NB4 (cell line): ENCODE measurements at regions not wholly inside any gene's neighbourhood (a gene's known extent, or its start where the extent isn't known, plus 50 kb on each side); places are given as distances from the start of the nearest gene placed in this dataset.

Source experiments
- DNase-seq: peaks from one replicate; pipeline ENCODE4 v3.0.0; 2010; ENCODE audit warnings: low read depth
- H3K4me3 ChIP-seq: one replicate; pipeline ENCODE4 v1.5.1; 2011; ENCODE audit warnings: mild to moderate bottlenecking, low read depth, low read length, moderate library complexity
- CTCF ChIP-seq: IDR thresholded peaks from one replicate; pipeline ENCODE4 v1.5.1; 2012; ENCODE audit warnings: low read depth, low read length
- MAX ChIP-seq: IDR thresholded peaks from 2 replicates; pipeline ENCODE4 v1.6.1; 2011; ENCODE audit warnings: low read depth, low read length
- MYC ChIP-seq: IDR thresholded peaks from 2 replicates; pipeline ENCODE4 v1.6.1; 2011; ENCODE audit warnings: low read depth, low read length
- POLR2A ChIP-seq: IDR thresholded peaks from 2 replicates; pipeline ENCODE4 v1.6.1; 2011; ENCODE audit warnings: mild to moderate bottlenecking; ENCODE audit not compliant: insufficient read length; ENCODE audit errors: extremely low read depth

GRCh38 chr7:110027385-110027784 lies 1063.5 kb upstream of the LRRN3 start:
- TF ChIP-seq CTCF, result no peak
- no peak for TF ChIP-seq MYC
- TF ChIP-seq MAX, result no peak
- no peak for TF ChIP-seq POLR2A
- H3K4me3 ChIP-seq, result no peak overlapping the region
- DNase-seq, result no peak

- DNase-seq, result no peak
- TF ChIP-seq POLR2A, result no peak
- TF ChIP-seq CTCF, result no peak
- no peak for TF ChIP-seq MAX
- TF ChIP-seq MYC, result no peak
- H3K4me3 ChIP-seq, result no peak overlapping the region
These were observed 1047.4 kb upstream of the LRRN3 start for GRCh38 chr7:110043519-110043918.

GRCh38 chr7:110050785-110051184 lies 1040.1 kb upstream of the LRRN3 start:
- H3K4me3 ChIP-seq, result no peak overlapping the region
- TF ChIP-seq MAX, result no peak
- TF ChIP-seq CTCF, result no peak
- TF ChIP-seq MYC, result no peak
- no peak for TF ChIP-seq POLR2A
- no peak for DNase-seq

- no peak for DNase-seq
- no peak overlapping the region for H3K4me3 ChIP-seq
- TF ChIP-seq MAX, result no peak
- TF ChIP-seq MYC, result no peak
- no peak for TF ChIP-seq POLR2A
- TF ChIP-seq CTCF, result no peak
These were observed 1039.6 kb upstream of the LRRN3 start for GRCh38 chr7:110051372-110051771.

GRCh38 chr7:110056331-110056730 lies 1034.6 kb upstream of the LRRN3 start:
- no peak overlapping the region for H3K4me3 ChIP-seq
- no peak for TF ChIP-seq MYC
- TF ChIP-seq MAX, result no peak
- no peak for TF ChIP-seq CTCF
- TF ChIP-seq POLR2A, result no peak
- no peak for DNase-seq

- no peak for TF ChIP-seq MAX
- no peak for DNase-seq
- H3K4me3 ChIP-seq, result no peak overlapping the region
These were observed 1032.5 kb upstream of the LRRN3 start for GRCh38 chr7:110058401-110058800.
